ELR (cell line): ENCODE measurements at regions not wholly inside any gene's neighbourhood (a gene's known extent, or its start where the extent isn't known, plus 50 kb on each side); places are given as distances from the start of the nearest gene placed in this dataset.
"Not testable (repeated sequence)": the region's sequence is repeated elsewhere in the genome, so short reads cannot be mapped to it uniquely, and the experiment has no call there.

Experiments used
- DNase-seq: peaks from one replicate; pipeline ENCODE4 v3.0.0-alpha.2; 2015; ENCODE audit warnings: low read depth

DNA sequence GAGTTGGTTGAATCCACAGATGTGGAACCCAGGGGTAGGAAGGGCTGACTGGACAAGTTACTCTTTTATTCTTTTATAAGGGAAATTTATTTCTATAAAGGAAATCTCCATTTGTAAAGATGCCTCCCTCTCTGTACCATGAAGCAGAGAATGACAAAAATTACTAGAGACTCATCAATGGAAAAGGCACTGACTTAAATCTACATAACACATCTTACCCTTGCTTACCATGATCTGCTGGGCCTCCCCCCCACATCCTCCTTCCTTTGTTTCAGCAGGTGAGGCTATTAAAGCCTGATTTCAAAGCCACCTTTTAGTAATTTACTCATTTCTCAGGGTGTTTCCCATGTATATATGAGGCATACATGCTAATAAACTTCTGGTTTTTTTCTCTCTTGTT, 130.2 kb upstream of the HDDC2 start:
- DNase-seq, result no peak

DNA sequence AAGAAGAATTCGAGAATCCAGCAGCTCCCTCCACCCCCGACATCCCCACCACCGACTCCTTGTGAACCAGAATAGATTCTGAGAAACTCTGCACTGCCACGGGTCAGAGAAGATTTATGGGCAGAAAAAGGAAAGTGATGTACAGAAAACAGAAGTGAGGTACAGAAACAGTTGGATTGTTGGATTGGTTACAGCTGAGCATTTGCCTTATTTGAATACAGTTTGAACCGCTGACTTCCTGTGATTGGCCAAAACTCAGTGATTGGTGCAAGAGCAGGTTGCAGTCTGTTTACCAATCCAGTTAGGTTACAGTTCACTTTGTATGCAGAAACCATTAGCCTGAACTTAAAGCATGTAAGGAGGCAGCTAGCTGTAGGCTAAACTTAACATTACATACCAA, 131.2 kb upstream of the HDDC2 start:
- no peak for DNase-seq

DNA sequence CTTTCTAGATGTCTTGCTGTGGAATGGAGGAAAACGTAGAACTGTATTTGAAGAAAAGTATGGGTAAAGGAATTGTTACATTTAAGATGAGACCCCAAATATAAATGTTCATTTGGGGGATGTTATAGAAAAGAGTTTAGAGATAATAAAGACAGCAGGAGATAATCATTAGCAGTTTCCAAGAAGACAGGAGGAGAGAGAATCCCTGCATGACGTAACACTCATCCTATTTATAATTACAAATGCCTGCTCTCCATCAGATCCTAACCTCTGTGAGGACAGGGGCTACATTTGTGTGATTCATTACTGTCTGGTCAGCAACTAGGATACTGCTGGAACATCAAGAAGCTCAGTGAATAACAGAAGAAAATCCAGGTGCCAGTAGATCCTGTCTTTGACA, 133.0 kb upstream of the HDDC2 start:
- DNase-seq, result no peak

DNA sequence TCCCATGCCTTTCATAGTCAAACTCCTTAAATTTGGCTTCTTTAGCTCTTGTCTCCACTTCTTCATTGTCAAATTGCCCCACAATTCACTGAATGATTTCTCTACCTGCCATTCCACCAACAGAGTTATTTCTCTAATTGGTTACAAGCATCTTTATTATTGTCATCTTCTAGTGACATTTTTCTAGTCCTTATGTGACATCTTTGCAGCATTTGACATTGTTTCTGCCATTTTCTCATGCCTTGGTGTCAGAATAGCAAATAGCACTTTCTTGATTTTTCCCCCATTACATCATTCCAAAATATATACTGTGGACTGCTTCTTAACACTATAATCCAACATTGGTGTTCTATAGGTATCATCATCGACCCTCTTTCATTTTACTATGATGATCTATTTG, 137.7 kb upstream of the HDDC2 start:
- DNase-seq, result no peak

DNA sequence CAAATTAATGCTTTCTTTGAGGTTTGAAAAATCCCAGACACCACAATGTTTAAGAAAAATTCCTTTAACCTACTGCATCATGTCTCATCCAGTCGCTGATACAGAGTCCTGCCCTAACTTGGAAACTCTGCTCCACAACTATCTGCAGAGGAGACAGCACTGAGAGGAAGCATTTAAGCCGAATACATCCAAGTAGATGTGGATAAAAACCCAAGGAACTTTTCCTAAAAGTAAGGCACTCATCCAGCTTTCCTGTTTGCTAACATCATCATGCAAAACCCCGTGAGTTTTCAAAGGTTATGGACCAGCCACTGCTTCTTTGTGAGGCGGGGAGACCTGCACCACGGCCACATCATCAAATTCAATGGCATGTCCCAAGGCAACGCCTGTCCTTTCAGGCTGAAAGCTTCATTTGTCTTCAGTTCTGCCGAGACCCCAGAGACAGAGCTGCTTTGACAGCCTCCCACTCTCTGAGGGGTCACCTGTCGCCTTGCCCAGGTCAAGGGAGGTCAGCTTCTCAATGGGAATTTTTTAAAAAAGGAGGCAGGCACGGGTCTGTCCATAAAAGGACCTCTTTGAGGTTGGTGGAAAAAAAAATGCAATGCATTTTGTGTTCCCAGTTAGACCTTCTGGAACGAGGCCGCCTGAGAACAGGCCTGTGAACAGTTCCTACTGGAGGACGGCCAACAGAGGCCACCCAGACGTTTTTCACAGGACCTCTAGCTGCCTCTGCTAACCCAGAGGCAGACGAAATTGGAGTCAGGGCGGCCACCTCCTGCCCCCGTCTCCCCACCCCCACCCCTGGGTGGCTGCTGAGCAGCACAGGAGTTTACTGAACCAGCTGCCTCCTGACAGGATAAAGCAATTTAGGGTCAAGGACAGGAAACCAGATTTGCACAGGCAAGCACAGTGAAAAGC, 142.5 kb upstream of the HDDC2 start:
- no peak for DNase-seq

DNA sequence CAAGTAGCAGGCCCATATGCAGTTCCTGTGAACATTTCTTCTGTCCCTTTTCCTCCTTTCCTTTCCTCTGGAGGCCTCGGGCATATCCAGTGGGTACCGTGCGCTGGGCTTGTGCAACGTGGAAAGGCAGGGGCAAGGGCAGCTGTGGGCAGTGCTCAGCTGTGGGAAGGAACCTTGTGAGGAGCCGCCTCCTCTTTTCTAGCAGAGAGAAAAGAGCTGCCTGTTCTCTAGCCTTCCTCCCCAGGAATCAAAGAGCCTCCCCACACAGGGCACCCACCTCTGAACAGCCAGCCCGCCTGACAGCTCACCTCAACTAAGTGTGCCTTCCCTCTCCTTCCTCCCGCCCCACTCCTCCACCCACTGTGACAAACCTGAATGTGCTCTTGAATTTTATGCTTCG, 143.3 kb upstream of the HDDC2 start:
- no peak for DNase-seq

DNA sequence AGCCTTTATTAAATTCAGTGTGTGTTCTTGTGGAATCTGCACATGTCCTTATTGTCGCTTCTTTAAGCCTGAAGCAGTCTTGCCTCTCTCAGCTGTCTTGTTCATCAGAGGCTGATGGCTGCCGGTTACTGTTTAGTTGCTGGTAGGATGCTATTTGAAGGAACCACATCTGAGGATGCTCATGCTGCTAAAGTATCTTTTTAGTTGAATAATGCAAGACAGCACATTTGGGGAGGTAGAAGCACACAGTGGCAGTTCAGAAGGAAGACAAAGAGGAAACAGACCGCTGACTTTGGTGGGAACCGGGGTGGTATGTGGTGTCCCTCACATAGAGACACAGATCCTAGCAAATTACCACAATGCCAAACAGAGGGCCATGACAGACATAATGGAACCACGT, 144.2 kb upstream of the HDDC2 start:
- no peak for DNase-seq

DNA sequence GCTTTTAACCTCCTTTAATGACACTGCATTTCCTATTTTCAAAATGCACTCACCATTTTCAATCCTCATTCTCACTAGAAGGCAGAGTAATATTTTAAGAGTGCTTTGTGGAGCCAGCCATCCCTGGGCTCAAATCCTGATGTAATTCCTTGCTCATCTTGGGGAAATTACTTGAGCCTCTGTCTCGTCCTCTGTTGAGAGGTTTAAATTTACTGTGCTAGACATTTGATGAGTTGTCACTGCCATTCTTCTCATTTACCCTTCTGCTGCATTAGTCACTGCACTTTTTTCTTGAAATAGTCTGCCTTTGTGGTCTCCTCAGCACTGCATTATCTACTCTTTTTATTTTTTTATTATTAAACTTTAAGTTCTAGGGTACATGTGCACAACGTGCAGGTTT, 150.0 kb upstream of the HDDC2 start:
- no peak for DNase-seq

DNA sequence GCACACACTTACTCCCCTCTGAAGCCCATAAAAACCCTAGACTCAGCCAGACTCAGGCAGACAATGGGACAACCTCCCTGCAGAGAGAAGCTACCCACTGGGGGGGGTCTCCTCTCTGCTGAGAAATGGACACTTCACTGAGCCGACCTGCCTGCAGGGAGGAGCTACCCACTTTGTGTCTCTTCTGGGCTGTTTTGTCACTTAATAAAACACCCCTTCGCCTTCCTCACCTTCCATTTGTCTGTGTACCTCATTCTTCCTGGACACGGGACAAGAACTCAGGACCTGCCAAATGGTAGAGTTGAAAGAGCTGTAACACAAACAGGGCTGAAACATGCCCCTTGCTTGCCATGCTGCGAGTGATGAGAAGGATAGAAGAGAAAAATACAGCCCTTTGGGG, 151.7 kb upstream of the HDDC2 start:
- no peak for DNase-seq

DNA sequence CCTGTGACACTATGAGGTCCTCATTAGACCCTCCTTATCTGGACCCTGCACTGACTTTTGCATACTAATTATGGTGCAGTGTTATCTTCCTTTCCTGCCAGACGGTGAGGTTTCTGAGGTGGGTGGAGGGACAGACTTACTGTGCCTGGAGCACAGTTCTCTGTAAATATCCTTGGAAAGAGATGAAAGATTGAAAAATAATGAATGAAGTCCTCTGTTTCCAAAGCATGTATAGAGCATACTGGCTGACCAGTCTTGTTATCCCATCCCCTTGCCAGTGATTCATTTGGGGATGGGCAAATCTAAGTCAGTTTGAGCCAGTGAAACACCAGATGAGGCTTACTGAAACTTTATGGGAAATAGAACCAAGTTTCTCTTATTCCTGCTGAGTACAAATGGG, 152.6 kb upstream of the HDDC2 start:
- DNase-seq, result no peak

DNA sequence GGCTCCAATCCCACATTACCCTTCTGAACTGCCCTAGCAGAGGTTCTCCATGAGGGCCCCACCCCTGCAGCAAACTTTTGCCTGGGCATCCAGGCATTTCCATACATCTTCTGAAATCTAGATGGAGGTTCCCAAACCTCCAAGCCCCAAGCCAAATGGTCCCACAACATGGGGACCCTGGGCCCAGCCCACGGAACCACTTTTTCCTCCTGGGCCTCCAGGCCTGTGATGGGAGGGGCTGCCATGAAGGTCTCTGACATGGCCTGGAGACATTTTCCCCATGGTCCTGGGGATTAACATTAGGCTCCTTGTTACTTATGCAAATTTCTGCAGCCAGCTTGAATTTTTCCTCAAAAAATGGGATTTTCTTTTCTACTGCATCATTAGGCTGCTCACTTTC, 156.7 kb upstream of the HDDC2 start:
- not testable (repeated sequence) for DNase-seq

DNA sequence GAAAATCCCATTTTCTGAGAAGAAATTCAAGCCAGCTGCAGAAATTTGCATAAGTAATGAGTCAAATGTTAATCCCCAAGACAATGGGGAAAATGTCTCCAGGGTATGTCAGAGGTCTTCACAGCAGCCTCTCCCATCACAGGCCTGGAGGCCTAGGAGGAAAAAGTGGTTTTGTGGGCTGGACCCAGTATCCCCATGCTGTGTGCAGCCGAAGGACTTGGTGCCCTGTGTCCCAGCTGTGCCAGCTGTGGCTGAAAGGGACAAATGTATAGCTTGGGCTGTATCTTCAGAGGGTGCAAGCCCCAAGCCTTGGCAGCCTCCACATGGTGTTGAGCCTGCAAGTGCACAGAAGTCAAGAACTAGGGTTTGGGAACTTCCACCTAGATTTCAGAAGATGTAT, 163.6 kb upstream of the HDDC2 start:
- not testable (repeated sequence) for DNase-seq

DNA sequence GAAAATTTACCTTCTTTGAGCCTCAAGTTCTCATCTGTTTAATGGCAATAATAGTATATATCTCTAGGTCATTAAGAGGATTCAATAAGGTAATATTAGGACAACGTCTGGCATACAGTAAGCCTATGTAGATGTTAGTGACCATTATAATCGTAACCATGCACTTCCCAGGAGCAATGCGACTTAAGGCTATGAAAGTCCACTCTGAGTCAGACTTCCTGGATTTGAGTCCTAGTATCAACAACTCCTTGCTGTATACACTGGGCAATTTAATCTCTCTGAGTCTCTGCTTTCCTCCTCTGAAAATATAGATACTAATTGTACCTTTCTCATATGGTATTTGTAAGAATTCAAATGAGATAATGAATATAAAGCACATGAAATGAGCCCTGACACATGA, 168.1 kb upstream of the HDDC2 start:
- DNase-seq, result peak; percentile 4

DNA sequence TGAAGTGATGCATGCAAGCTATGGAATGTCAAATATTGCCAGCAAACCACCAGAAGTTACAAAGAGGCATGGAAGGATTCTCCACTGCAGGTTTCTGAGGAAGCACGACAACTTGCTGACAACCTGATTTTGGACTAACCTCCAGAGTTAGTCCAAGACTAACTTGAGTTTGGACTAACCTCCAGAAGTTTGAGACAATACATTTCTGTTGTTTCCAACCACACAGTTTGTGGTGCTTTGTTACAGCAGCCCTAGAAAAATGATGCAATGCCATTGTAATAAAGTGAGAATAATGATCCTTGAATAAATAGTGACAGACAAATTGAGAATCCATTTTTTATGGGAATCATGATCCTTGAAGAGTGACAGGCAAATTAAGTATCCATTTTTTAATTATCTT, 169.9 kb upstream of the HDDC2 start:
- no peak for DNase-seq

DNA sequence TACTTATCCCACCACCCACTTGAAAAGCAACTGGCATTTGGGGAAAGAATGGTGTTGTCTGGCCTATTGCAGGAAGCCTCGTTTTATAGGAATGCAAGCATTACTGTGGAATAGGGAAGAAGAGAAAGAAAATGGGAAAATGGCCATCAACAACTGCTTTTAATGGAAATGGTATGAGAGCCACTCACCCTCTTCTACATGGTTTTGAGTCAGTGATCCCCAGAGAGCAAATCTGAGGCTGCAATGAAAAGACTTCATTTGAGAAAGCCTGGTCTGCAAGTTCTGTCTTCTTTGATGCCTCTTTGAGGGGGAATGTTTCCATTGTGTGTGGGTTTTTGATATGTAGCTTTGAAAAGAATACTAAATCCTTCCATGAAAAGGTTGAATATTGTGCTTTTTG, 172.3 kb upstream of the HDDC2 start:
- DNase-seq, result no peak

DNA sequence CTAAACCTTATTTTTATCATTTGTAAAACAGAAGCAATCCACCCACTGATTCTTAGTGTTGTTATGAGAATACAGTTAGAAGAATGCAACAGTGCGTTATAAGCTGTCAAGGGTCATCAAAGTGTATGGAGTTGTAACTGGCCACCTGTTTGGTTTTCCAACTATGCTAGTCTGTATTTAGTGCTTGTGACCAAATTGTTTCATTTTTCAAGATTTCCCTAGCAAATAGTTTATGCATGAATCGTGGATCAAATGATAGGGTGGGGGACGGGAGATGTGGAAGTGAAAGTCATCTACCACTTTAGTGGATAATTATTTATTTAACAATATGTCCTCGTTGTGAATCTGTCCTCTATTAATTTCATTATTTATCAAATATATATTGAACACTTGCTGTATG, 175.4 kb upstream of the HDDC2 start:
- DNase-seq, result no peak

DNA sequence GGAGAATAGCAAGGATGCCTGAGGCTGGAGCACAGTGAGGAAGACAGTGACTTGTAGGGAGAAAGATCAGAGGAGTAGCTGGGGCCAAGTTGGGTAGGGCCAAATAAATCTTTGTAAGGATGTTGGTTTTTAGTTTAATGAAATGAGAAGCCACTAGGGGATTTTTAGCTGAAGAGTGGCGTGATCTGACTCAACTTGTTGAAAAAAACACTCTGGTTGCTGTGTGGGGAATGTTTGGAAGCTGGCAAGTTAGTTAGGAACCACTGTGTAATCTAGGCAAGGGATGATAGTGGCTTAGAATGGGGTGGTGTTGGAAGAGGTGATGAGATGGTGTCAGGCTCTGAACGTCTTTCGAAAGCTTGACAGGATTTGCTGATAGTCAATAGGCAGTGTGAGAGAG, 176.1 kb upstream of the HDDC2 start:
- DNase-seq, result no peak

DNA sequence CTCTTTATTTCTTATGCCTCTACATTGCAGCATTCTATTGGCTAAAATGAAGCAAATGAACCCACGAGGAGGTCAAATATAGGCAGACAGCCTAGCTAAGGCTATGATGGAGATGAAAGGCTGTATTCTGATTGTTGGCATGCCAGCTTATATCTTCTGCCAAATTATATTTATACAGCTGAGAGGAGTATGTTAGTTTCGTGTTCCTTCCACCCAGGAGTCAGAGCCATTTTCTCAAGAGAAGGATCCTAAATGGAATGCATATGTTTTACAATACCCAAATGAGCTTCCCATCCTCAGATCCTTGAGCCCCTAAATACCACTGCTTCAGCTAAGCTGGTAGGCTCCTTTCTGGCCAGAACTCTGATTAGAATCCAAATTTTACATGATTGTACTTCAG, 178.4 kb upstream of the HDDC2 start:
- DNase-seq, result no peak

DNA sequence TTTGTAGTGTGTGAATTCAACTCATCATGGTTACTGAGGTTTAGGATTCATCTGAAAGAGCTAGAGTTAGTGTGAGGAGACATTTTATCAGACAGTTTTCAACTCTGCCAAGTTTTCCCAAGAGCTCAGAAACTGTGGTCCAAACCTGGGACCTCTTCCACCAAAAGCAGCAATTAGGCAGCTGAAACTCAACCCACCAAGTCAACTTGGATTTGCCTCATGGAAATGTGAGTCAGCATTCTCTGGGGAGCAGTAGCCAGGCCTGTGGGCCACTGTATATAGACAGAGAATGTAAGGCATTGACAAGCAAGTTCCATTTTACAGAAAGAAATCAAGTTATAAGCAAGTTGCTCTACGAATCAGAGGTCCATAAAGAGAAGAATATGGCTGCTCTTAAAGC, 178.8 kb upstream of the HDDC2 start:
- no peak for DNase-seq

DNA sequence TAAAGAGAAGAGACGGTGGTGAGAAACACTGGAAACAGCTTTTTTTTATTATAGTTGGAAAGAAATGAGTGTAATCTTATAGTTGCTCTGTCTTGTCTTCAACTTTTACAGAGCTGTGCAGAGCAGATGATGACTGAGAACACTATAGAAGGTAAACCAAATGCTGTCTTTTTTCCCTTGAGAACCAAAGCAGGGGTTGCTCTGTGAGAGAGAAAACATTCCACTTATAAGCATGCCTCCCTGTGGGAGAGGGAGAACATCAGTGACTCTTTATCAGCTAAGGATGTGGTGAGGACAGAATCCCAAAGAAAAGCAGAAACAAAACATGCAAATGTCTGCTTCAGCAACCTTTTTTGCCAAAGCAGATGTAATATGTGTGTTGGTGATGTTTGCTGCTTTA, 179.3 kb upstream of the HDDC2 start:
- DNase-seq, result no peak

DNA sequence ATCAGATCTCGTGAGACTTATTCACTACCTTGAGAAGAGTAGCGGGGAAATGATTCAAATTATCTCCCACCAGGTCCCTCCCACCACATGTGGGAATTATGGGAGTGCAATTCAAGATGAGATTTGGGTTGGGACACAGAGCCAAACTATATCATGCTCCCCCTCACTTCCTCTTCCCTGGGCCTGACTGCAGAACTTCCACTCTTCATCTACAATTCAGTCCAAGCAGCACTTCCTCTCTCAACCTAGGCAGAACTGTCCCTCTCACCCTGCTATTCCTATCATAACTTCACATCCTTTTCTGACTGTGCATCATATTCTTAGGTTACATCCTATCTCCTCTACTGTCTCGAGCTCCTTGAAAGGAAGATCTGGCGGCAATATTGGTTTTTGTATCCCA, 184.0 kb upstream of the HDDC2 start:
- no peak for DNase-seq

DNA sequence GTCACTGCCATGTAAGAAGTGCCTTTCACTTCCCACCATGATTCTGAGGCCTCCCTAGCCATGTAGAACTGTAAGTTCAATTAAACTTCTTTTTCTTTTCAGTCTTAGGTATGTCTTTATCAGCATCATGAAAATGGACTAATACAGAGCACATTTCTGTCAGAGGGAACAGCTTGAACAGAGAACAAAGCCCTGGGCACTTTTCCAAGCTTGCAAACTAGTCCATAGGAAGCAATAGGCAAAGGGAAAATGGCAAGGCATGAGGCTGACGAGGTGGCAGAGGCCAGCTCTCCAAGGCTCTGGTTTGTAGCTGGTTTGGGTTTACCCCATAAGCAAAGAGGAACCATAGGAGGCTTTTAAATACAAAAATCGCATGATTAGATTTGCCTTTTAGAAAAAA, 185.1 kb upstream of the HDDC2 start:
- DNase-seq, result no peak

DNA sequence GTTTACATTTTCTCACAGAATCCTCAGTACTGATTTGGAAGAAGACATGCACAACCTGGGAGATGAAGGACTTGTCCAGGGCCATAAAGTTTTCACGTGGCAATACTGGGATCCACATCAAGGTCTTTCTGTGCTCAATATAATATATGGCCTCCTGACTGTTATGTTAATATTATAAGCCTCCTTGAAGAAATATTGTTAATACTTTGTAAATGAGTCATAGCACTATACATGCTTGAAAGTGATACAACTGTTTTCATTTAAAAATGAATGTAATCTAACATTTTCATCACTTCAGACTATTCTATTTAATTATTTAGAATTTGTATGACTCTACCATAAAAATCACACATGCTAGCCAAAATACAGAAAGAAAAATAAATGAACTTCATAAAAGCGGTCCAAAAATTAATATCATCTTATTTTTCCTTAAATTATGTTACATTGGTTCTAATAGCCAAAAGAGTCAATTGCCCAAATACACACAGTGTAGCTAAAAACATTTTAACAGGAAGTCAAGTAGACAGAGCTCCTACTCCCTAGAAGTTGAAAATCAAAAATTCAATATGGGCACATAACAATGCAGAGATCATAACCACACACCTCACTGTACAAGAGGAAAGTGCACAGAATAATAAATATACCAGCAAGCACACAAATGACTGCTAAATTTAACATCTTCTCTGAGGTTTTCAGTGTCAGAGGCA, 188.0 kb upstream of the HDDC2 start:
- DNase-seq, result no peak
